ENCODE measurements at regions not wholly inside any gene's neighbourhood (a gene's known extent, or its start where the extent isn't known, plus 50 kb on each side); places are given as distances from the start of the nearest gene placed in this dataset.

GRCh38 chr17:77429969-77430752 lies 289.4 kb downstream of the SEC14L1 start (continued):
- no peak for TF ChIP-seq REXO4 (CRISPR knock-in tag; IDR thresholded peaks at IDR 0.05; ENCODE audit: borderline replicate concordance)
- TF ChIP-seq KAT2B (IDR thresholded peaks at IDR 0.05; ENCODE audit: borderline replicate concordance, low read depth, low read length), result no peak
- no peak for TF ChIP-seq SNRNP70 (IDR thresholded peaks at IDR 0.05; ENCODE audit: low read depth, low read length)
- no peak for TF ChIP-seq ZNF121 (CRISPR knock-in tag; IDR thresholded peaks at IDR 0.05)
- peak; percentile 73; the same call in 1 of the 2 replicates for TF ChIP-seq DZIP1 (CRISPR knock-in tag; IDR thresholded peaks at IDR 0.05)
- no peak for TF ChIP-seq ZNF274 (CRISPR knock-in tag; IDR thresholded peaks at IDR 0.05)
- TF ChIP-seq ZNF292 (CRISPR knock-in tag; IDR thresholded peaks at IDR 0.05; ENCODE audit: borderline replicate concordance, low read depth), result no peak
- peak; percentile 51; the same call in 1 of the 2 replicates for TF ChIP-seq ZKSCAN8 (CRISPR knock-in tag; IDR thresholded peaks at IDR 0.05; ENCODE audit: borderline replicate concordance)
- no peak for TF ChIP-seq IKZF4 (CRISPR knock-in tag; IDR thresholded peaks at IDR 0.05; ENCODE audit: borderline replicate concordance, low read depth, not compliant biosample characterization)
- TF ChIP-seq ZNF30 (CRISPR knock-in tag; IDR thresholded peaks at IDR 0.05), result no peak
- TF ChIP-seq SALL1 (CRISPR knock-in tag; IDR thresholded peaks at IDR 0.05), result peak; percentile 84
- no peak for TF ChIP-seq ZNF878 (CRISPR knock-in tag; IDR thresholded peaks at IDR 0.05)
- no peak for TF ChIP-seq SMAD9 (CRISPR knock-in tag; IDR thresholded peaks at IDR 0.05)
- TF ChIP-seq ZBTB38 (CRISPR knock-in tag; IDR thresholded peaks at IDR 0.05), result peak; percentile 99
- TF ChIP-seq PAF1 (CRISPR knock-in tag; IDR thresholded peaks at IDR 0.05), result no peak
- 0 out of 2 replicates have a peak, but pooled peaks have one; percentile 55 for TF ChIP-seq IRF9 (CRISPR knock-in tag; IDR thresholded peaks at IDR 0.05; ENCODE audit: borderline replicate concordance)
- 0 out of 2 replicates have a peak, but pooled peaks have one; percentile 29 for TF ChIP-seq NCOA2 (CRISPR knock-in tag; IDR thresholded peaks at IDR 0.05)
- no peak for TF ChIP-seq SMYD3 (CRISPR knock-in tag; IDR thresholded peaks at IDR 0.05)
- TF ChIP-seq GATAD2A (CRISPR knock-in tag; IDR thresholded peaks at IDR 0.05), result peak; percentile 86
- TF ChIP-seq ZNF616 (CRISPR knock-in tag; IDR thresholded peaks at IDR 0.05; ENCODE audit: low read depth), result no peak
- no peak for TF ChIP-seq PCBP2 (optimal IDR thresholded peaks at IDR 0.05; ENCODE audit: low read depth, low read length, poor library complexity, severe bottlenecking)
- no peak for TF ChIP-seq DNMT1 (CRISPR knock-in tag; IDR thresholded peaks at IDR 0.05)
- peak; percentile 47; the same call in 1 of the 2 replicates for TF ChIP-seq PPARG (CRISPR knock-in tag; conservative IDR thresholded peaks at IDR 0.05)
- no peak for TF ChIP-seq ZNF44 (CRISPR knock-in tag; IDR thresholded peaks at IDR 0.05)
- peak; percentile 81; the same call in 1 of the 2 replicates for TF ChIP-seq MXD4 (CRISPR knock-in tag; IDR thresholded peaks at IDR 0.05)
- no peak for TF ChIP-seq ZNF414 (CRISPR knock-in tag; IDR thresholded peaks at IDR 0.05)
- no peak for TF ChIP-seq ZNF20 (CRISPR knock-in tag; IDR thresholded peaks at IDR 0.05)
- TF ChIP-seq KDM5B (CRISPR knock-in tag; IDR thresholded peaks at IDR 0.05; ENCODE audit: borderline replicate concordance), result peak; percentile 89

Data from HepG2 (cell line).